HG03139 (cell line): ENCODE measurements at regions not wholly inside any gene's neighbourhood (a gene's known extent, or its start where the extent isn't known, plus 50 kb on each side); places are given as distances from the start of the nearest gene placed in this dataset.
"Not testable (repeated sequence)": the region's sequence is repeated elsewhere in the genome, so short reads cannot be mapped to it uniquely, and the experiment has no call there.

Experiments used
- ATAC-seq: cut with Tn5 transposase; IDR thresholded peaks from one replicate; pipeline ENCODE4 v1.9.1; 2021; ENCODE audit not compliant: unreplicated experiment

GRCh38 chr2:234375176-234375880 lies 121.6 kb downstream of the ARL4C start:
- no peak for ATAC-seq

GRCh38 chr2:234374736-234375135 lies 122.1 kb downstream of the ARL4C start:
- ATAC-seq, result no peak

DNA sequence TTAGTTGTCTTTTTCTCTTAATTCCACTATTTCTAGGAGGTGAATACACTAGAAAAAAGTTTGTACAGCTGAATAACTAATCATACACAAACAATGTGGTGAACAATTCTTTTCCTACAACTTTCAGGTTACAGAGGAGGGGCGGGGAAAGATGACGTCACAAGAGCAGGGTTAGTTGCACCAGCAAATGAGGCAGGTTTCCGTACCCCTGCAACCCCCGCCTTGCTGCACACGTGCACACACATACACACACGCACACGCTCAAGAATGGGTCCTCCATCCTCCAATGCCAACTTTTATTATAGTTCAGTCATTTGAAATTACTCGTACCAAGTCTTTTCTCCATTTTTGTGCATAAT lies 122.8 kb downstream of the ARL4C start:
- ATAC-seq, result no peak

DNA sequence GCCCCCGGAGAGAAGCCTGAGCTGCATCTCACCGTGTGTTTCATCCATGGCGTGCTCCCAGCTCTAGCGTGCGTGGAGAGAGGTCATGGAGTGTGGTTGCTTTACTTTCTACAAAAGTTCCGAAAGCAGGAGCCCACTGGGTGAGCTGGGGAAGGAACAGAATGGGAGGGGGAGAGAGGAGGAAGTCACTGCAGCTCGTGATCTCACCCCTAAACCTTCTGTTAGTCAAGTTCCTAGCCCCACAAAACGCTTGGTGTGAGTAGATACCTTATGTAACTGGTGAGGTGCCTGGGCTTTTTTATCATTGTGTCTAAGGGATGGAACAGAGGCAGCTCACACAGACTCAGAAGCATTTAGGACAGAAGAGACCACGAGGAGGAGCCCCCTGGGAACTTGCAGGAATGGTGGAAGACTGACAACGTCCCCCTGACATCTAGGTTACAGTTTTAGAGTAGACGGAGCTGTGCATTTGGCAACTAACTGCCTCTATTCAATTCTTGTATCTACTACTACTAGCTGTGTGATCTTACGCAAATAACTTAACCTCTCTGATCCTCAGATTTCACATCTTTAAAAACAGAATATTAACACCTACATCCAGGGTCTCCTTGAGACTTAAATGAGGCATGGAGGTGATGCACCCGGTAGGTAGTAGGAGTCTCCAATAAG lies 123.3 kb downstream of the ARL4C start:
- no peak for ATAC-seq

GRCh38 chr2:234373060-234373459 lies 123.8 kb downstream of the ARL4C start:
- ATAC-seq, result no peak

- no peak for ATAC-seq
Observed at GRCh38 chr2:234372506-234372905, 124.4 kb downstream of the ARL4C start.

GRCh38 chr2:234368861-234369261 lies 128.0 kb downstream of the ARL4C start:
- no peak for ATAC-seq

DNA sequence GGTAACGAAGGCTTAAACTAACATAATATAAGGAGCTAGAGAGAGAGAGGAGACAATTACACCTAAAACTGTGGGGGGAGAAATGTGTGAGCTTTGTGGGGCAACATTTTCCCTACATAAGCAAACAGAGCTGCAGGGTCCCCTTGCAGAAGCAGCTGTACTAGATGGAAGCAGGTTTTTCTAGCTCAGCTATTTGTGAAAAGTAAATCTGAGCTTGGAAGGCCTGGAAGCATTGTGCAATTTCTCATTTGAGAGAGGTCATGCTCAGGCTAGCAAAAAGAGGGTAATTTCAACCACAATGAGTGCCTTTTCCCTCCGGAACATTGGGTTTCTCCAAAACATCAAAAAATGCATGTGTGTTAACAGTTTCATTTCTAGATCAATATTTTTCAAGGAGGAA lies 130.0 kb downstream of the ARL4C start:
- no peak for ATAC-seq

- no peak for ATAC-seq
Observed at GRCh38 chr2:234364661-234365060, 132.2 kb downstream of the ARL4C start.

DNA sequence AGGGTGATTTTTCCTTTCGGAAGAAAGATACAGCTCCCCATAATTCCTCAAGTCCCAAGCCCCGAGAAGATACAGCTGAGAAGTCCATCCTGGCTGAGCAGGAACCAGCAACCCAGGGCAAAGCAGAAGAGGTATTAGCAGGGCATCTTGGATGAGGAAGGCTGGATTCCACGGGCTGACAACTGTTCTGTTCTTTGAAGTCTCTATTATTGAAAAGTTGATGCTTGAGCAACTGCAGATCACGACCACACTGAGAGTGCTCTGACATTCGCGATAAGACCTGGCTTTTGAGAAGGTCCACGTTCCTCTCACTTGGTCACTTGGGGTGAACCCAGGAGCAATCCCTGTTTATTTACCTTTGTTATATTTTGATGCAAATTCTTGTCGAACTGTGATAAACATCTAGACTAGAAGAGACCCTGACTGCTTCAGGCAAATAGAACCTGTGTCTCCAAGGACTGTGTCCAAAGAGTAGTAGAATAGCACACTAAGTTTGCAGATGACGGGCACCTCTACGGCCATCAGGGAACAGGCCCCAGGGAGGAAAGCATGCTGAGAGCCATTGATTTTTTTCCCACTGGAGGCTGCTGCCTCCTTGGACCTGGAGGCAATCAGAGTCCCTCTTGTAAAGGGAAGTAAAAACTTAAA lies 133.1 kb downstream of the ARL4C start:
- no peak for ATAC-seq

- ATAC-seq, result no peak
Observed at GRCh38 chr2:234363011-234363487, 133.8 kb downstream of the ARL4C start.

DNA sequence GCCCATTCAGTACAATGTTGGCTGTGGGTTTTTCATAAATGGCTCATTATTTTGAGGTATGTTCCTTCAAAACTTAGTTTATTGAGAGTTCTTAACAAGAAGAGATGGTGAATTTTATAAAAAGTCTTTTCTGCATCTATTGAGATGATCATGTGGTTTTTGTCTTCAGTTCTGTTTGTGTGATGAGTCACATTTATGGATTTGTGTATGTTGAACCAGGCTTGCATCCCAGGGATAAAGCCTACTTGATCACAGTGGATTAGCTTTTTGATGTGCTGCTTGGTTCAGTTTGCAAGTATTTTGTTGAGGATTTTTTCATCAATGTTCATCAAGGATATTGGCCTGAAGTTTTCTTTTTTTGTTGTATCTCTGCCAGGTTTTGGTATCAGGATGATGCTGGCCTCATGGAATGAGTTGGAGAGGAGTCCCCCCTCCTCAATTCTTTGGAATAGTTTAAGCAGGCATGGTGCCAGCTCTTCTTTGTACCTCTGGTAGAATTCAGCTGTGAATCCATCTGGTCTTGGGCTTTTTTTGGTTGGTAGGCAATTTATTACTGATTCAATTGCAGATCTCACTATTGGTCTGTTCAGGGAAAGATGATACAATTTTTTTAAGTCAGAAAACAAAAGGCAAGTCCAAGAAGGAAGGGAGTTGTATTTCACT lies 136.4 kb downstream of the ARL4C start:
- not testable (repeated sequence) for ATAC-seq

- no peak for ATAC-seq
Observed at GRCh38 chr2:234357666-234358065, 139.2 kb downstream of the ARL4C start.

GRCh38 chr2:234355808-234356365 lies 141.0 kb downstream of the ARL4C start:
- ATAC-seq, result no peak

DNA sequence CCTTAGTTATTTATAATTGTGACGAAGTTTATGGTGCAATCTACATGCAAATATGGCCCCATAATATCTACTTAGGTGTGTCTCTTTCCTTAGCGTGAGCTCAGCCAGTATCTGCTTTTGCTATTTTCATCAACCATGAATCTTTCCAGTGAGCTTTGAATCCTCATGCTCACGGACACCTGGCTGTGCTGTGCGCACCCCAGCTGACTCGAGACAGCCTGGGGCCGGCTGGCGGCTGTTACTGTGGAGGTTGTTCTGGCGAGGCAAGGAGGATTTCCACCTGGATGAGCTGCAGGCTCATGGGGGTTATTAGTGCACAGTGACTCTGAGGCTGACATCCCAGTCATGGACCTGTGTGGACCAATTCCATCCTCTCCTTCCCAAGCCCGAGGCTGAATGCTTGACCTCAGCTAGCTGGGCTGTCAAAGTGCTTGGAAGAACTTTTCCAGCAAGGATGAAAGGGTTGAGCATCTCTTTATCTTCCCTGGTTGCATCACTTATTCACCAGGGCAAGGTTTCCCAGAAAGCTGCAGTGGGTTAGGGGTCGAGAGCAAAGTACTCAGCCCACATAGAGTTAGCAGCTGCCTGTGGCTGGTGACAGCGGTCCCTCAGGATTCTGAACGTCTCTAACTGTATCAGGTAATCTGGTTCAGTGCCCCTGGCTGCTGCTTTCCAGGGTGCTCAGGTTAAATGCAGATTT lies 141.7 kb downstream of the ARL4C start:
- no peak for ATAC-seq

DNA sequence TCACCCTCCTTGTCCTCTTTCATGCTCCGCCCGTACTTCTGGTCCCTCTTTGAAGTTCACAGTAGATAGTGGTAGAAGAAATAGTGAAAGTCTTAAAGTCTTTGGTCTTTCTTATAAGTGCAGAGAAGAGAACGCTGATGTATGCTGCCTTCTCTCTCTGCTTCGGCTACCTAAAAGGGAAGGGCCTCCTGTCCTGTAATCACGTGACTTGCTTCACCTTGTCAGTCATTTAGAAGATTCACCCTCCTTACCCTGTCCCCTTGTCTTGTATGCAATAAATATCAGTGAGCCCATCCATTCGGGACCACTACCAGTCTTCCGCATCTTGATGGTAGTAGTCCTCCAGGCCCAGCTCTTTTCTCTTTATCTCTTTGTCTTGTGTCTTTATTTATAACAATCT lies 144.6 kb downstream of the ARL4C start:
- ATAC-seq, result no peak

DNA sequence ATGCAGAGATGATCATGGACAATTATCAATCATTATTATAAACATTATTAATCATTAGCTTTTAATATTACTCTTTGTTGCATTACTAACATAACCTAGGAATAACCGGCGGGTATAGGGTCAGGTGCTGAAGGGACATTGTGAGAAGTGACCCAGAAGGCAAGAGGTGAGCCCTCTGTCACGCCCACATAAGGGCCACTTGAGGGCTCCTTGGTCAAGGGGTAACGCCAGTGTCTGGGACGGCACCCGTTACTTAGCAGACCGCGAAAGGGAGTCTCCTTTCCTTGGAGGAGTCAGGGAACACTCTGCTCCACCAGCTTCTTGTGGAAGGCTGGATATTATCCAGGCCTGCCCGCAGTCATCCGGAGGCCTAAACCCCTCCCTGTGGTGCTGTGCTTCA lies 145.0 kb downstream of the ARL4C start:
- ATAC-seq, result not testable (repeated sequence)

- ATAC-seq, result no peak
Observed at GRCh38 chr2:234348081-234348480, 148.8 kb downstream of the ARL4C start.

DNA sequence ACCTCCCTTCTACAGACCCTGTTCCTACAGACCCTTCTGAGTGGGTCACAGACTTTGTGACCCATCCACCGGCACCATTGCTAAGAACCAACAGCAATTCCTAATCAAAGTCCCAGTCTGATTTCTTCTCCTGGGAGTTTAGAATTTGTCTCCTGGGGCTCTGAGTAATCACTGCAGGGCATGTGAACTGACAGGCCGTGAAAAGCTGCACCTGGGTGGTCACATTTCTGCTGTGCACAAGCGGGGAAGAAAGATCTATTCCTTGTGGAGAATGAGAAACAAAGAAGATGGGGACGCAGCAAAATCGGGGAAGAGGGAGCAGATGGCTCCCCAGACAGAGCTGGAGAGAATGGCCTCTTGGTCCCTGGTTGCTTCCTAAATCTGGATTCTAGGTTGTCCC lies 151.0 kb downstream of the ARL4C start:
- no peak for ATAC-seq

DNA sequence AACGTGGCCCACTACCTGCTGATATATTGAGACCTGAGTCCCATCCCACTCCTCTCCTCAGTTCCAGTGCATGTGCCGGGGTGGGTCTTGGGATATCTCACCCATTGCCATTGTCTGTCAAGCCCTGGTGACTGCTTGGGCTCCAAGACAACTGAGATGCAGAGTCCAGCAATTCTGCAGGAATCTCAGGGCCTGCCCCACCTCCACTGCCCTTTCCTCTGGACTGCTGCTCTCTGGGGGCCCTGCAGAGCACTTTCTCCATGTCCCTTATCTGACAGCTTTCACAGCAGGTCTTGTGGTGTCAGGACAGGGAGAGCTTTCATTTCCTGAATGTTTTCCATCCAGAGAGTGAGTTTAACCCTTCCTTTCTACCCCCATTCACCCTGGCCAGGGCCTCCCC lies 152.9 kb downstream of the ARL4C start:
- no peak for ATAC-seq

GRCh38 chr2:234343372-234343771 lies 153.5 kb downstream of the ARL4C start:
- no peak for ATAC-seq
